Endodermal cell (in vitro differentiated cells): ENCODE measurements at regions not wholly inside any gene's neighbourhood (a gene's known extent, or its start where the extent isn't known, plus 50 kb on each side); places are given as distances from the start of the nearest gene placed in this dataset.

Source experiments
- DNase-seq: peaks from one replicate; pipeline ENCODE4 v3.0.0-alpha.2; 2017
- H3K27ac ChIP-seq: 2 replicates; pipeline ENCODE4 v1.5.1; 2013; ENCODE audit warnings: mild to moderate bottlenecking, low read depth, low read length, moderate library complexity
- H3K27me3 ChIP-seq: 2 replicates; pipeline ENCODE4 v1.6.1; 2013; ENCODE audit warnings: mild to moderate bottlenecking, low read length, moderate library complexity; ENCODE audit not compliant: insufficient read depth, control insufficient read depth, poor library complexity, severe bottlenecking
- H3K36me3 ChIP-seq: 2 replicates; pipeline ENCODE4 v1.7.0; 2013; ENCODE audit warnings: mild to moderate bottlenecking, low read length, moderate library complexity; ENCODE audit not compliant: control insufficient read depth, insufficient read depth
- H3K4me1 ChIP-seq: one replicate; pipeline ENCODE4 v1.7.0; 2013; ENCODE audit warnings: low read length; ENCODE audit not compliant: control insufficient read depth, insufficient read depth
- H3K4me3 ChIP-seq: 2 replicates; pipeline ENCODE4 v1.5.1; 2013; ENCODE audit warnings: mild to moderate bottlenecking, low read length, moderate library complexity
- H3K9ac ChIP-seq: 2 replicates; pipeline ENCODE4 v1.6.1; 2013; ENCODE audit warnings: mild to moderate bottlenecking, low read length, moderate library complexity; ENCODE audit not compliant: poor library complexity, severe bottlenecking; ENCODE audit errors: extremely low read depth
- H3K9me3 ChIP-seq: 2 replicates; pipeline ENCODE4 v1.6.1; 2013; ENCODE audit warnings: mild to moderate bottlenecking, low read length, moderate library complexity; ENCODE audit not compliant: control insufficient read depth
- H3K27ac Mint-ChIP-seq: 2 replicates; pipeline ENCODE4 v1.8.0; 2020; ENCODE audit warnings: mixed read lengths
- H3K27me3 Mint-ChIP-seq: 2 replicates; pipeline ENCODE4 v1.8.0; 2021; ENCODE audit warnings: mild to moderate bottlenecking, mixed read lengths; ENCODE audit not compliant: insufficient read depth
- H3K36me3 Mint-ChIP-seq: 2 replicates; pipeline ENCODE4 v1.8.0; 2020; ENCODE audit warnings: low read depth, mixed read lengths
- H3K4me1 Mint-ChIP-seq: 2 replicates; pipeline ENCODE4 v1.8.0; 2020; ENCODE audit warnings: mixed read lengths
- H3K4me3 Mint-ChIP-seq: 2 replicates; pipeline ENCODE4 v1.8.0; 2020; ENCODE audit warnings: mild to moderate bottlenecking, moderate library complexity, mixed read lengths
- H3K9me3 Mint-ChIP-seq: 2 replicates; pipeline ENCODE4 v1.8.0; 2020; ENCODE audit warnings: mild to moderate bottlenecking, mixed read lengths
- CTCF ChIP-seq: fragments of 200-600 bp; sonication (generic); conservative IDR thresholded peaks from 2 replicates; pipeline ENCODE4 v1.5.0; 2021; ENCODE audit warnings: antibody characterized with exemption, mild to moderate bottlenecking
- WGBS, 2 experiments: methylation state at CpG; one replicate each; pipeline versions ENCODE4 v1.1.5 to v1.1.7; 2013; ENCODE audit warnings: missing lambda C conversion rate in 2 of 2, mixed read lengths in 1 of 2; ENCODE audit not compliant: insufficient coverage in 1 of 2, insufficient read length in 1 of 2; 5-methylcytosine and 5-hydroxymethylcytosine counted together

- no peaks in the 10 kb centered on the region for H3K9me3 ChIP-seq
- no peak overlapping the region for H3K27ac ChIP-seq
- Mint-ChIP-seq H3K27ac (no peak overlapping the region), H3K36me3 (no peaks in the 10 kb centered on the region), H3K4me1 (peaks cover 2% of the 10 kb centered on the region), H3K27me3 (peaks cover 1% of the 10 kb centered on the region), H3K4me3 (no peak overlapping the region), H3K9me3 (no peaks in the 10 kb centered on the region)
- H3K4me1 ChIP-seq = no peaks in the 10 kb centered on the region
- H3K36me3 ChIP-seq = no peaks in the 10 kb centered on the region
- no peak for TF ChIP-seq CTCF
- H3K4me3 ChIP-seq = no peak overlapping the region
- no peaks in the 10 kb centered on the region for H3K27me3 ChIP-seq
- 78 to 100% methylated on average over 1 to 4 of the region's 4 CpGs for WGBS, 2 experiments
- no peak for DNase-seq
- H3K9ac ChIP-seq = no peak overlapping the region
These were observed 70.9 kb upstream of the PRDM11 start for GRCh38 chr11:45075519-45075918.

GRCh38 chr11:45075952-45076351 is 70.5 kb upstream of the PRDM11 start:
- H3K36me3 Mint-ChIP-seq = no peaks in the 10 kb centered on the region
- Histone ChIP-seq H3K4me3 (no peak overlapping the region), H3K27me3 (no peaks in the 10 kb centered on the region), H3K9ac (no peak overlapping the region), H3K27ac (no peak overlapping the region), H3K9me3 (no peaks in the 10 kb centered on the region), H3K4me1 (no peaks in the 10 kb centered on the region), H3K36me3 (no peaks in the 10 kb centered on the region)
- no peak for TF ChIP-seq CTCF
- H3K27ac Mint-ChIP-seq = no peak overlapping the region
- no peak overlapping the region for H3K4me3 Mint-ChIP-seq
- peaks cover 2% of the 10 kb centered on the region for H3K4me1 Mint-ChIP-seq
- WGBS, 2 experiments = 96 to 100% methylated on average over 3 to 4 of the region's 4 CpGs
- peaks cover 1% of the 10 kb centered on the region for H3K27me3 Mint-ChIP-seq
- no peaks in the 10 kb centered on the region for H3K9me3 Mint-ChIP-seq
- DNase-seq = no peak

- no peaks in the 10 kb centered on the region for H3K4me1 ChIP-seq
- no peak overlapping the region for H3K27ac ChIP-seq
- TF ChIP-seq CTCF = no peak
- no peak overlapping the region for H3K4me3 Mint-ChIP-seq
- H3K9ac ChIP-seq = no peak overlapping the region
- no peaks in the 10 kb centered on the region for H3K27me3 ChIP-seq
- H3K4me1 Mint-ChIP-seq = peaks cover 2% of the 10 kb centered on the region
- H3K4me3 ChIP-seq = no peak overlapping the region
- no peak overlapping the region for H3K27ac Mint-ChIP-seq
- 67 to 91% methylated on average over 1 to 2 of the region's 2 CpGs for WGBS, 2 experiments
- no peaks in the 10 kb centered on the region for H3K36me3 ChIP-seq
- H3K9me3 Mint-ChIP-seq = no peaks in the 10 kb centered on the region
- no peaks in the 10 kb centered on the region for H3K36me3 Mint-ChIP-seq
- no peaks in the 10 kb centered on the region for H3K27me3 Mint-ChIP-seq
- no peaks in the 10 kb centered on the region for H3K9me3 ChIP-seq
- no peak for DNase-seq
These were observed 69.7 kb upstream of the PRDM11 start for GRCh38 chr11:45076761-45077160.
